Kidney (tissue), 13 donors: ENCODE measurements at regions not wholly inside any gene's neighbourhood (a gene's known extent, or its start where the extent isn't known, plus 50 kb on each side); places are given as distances from the start of the nearest gene placed in this dataset.

Experiments used
- DNase-seq, 5 donors: peaks; one replicate each; pipeline ENCODE4 v3.0.0-alpha.2; 2013 to 2020
- FAIRE-seq: peaks from 2 replicates; lab custom pipeline; 2012; peaks lifted over from hg19 to GRCh38; lab: Jason Lieb, UNC
- H3K27ac ChIP-seq, 2 donors: one replicate each; pipeline ENCODE4 v1.7.0; 2013; ENCODE audit warnings: low read depth in 2 of 2, low read length in 2 of 2, inconsistent platforms in 1 of 2
- H3K27me3 ChIP-seq: one replicate; pipeline ENCODE4 v1.7.1; 2013; ENCODE audit warnings: low read length, inconsistent platforms; ENCODE audit not compliant: control insufficient read depth, insufficient read depth
- H3K36me3 ChIP-seq, 3 donors: one replicate each; pipeline versions ENCODE4 v1.7.0 to v1.7.1; 2013; ENCODE audit warnings: low read length in 3 of 3, control low read depth in 1 of 3, inconsistent platforms in 1 of 3; ENCODE audit not compliant: insufficient read depth in 3 of 3, control insufficient read depth in 2 of 3
- H3K4me1 ChIP-seq, 3 donors: one replicate each; pipeline versions ENCODE4 v1.7.0 to v1.7.1; 2013; ENCODE audit warnings: low read length in 3 of 3, inconsistent platforms in 1 of 3, low read depth in 1 of 3; ENCODE audit not compliant: control insufficient read depth in 2 of 3, insufficient read depth in 2 of 3
- H3K4me3 ChIP-seq, 3 donors: one replicate each; pipeline versions ENCODE4 v1.7.0 to v1.8.1; 2013; ENCODE audit warnings: low read length in 3 of 3, control low read depth in 1 of 3, inconsistent platforms in 1 of 3
- H3K9ac ChIP-seq, 3 donors: one replicate each; pipeline versions ENCODE4 v1.7.0 to v1.7.1; 2013; ENCODE audit warnings: low read length in 3 of 3, control low read depth in 1 of 3, inconsistent platforms in 1 of 3
- H3K9me3 ChIP-seq, 3 donors: one replicate each; pipeline versions ENCODE4 v1.7.0 to v1.7.1; 2013; ENCODE audit warnings: low read length in 3 of 3, control low read depth in 1 of 3, inconsistent platforms in 1 of 3; ENCODE audit not compliant: control insufficient read depth in 2 of 3, insufficient read depth in 1 of 3
- CTCF ChIP-seq: IDR thresholded peaks from 3 replicates; pipeline ENCODE4 v1.5.1; 2012; ENCODE audit warnings: mild to moderate bottlenecking, moderate library complexity, borderline replicate concordance; ENCODE audit not compliant: insufficient read depth; ENCODE audit errors: extremely low read depth
- intact Hi-C: fragments of 100-400 bp; cut with DNase I; formaldehyde crosslinking; loops from one replicate; pipeline ENCODE4 v1.11.1; 2022
- donor health status: control.
- donor health status: control.
- donor health status: control.
- donor health status: control.
- donor health status: control.
- donor health status: DM: yes; HTN: yes; CAD: no.
- donor health status: Normal renal cell carcinoma (clear cell type).

GRCh38 chr20:22779878-22780277, 195.5 kb upstream of the FOXA2 start:
- DNase-seq, result no peak
- no peak overlapping the region for H3K27ac ChIP-seq
- no peaks in the 10 kb centered on the region for H3K27me3 ChIP-seq
- H3K9ac ChIP-seq, result no peak overlapping the region
- no peak overlapping the region for H3K4me3 ChIP-seq
- H3K9me3 ChIP-seq, result no peaks in the 10 kb centered on the region
- no peak for TF ChIP-seq CTCF
- FAIRE-seq, result no peak
- intact Hi-C loops, result no loop called here
- H3K36me3 ChIP-seq, result no peaks in the 10 kb centered on the region
- H3K4me1 ChIP-seq, result no peaks in the 10 kb centered on the region

DNA sequence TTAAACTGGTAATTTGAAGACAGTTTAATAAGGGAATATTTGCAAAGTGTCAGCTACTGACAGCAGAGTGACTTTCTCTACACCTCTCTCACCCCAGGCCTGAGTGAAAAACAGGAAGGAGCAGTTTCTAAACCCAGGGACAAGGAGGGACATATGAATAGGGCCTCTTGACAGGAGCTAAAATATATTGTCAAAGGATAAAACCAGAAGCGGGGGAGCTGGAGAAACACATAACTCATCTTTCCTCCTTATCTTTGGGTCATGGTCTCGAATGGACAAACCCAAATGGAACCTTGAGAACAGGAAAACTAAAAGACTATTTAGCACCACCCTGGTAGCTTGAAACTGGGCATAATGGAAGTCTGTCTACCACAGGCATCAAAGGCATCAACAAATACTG, 197.5 kb upstream of the FOXA2 start:
- no peak overlapping the region for H3K27ac ChIP-seq
- no peak for FAIRE-seq
- no peaks in the 10 kb centered on the region for H3K4me1 ChIP-seq
- intact Hi-C loops, result no loop called here
- no peak for DNase-seq
- H3K27me3 ChIP-seq, result no peaks in the 10 kb centered on the region
- H3K4me3 ChIP-seq, result no peak overlapping the region
- H3K9me3 ChIP-seq, result no peaks in the 10 kb centered on the region
- H3K9ac ChIP-seq, result no peak overlapping the region
- no peak for TF ChIP-seq CTCF
- H3K36me3 ChIP-seq, result no peaks in the 10 kb centered on the region

DNA sequence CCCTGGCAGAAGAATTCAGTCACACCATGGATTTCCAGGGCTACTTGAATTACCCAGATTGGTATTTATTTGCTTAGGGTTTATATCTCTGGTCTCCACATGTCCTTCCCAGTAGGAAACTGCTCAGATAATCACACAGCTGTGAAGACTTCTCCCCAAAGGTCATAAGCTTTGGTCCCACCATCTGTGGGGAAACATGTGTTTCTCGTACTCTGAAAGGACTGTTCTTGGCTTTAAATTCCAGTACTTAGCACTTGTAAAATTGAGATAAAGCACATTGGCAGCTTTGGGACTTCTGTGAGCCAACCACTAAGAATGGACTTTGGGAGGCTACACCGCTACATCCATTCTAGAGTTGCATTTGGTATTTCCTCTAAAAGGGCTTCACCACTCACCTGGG, 205.3 kb upstream of the FOXA2 start:
- Histone ChIP-seq H3K4me1 (no peaks in the 10 kb centered on the region), H3K27ac (no peak overlapping the region), H3K4me3 (no peak overlapping the region), H3K27me3 (no peaks in the 10 kb centered on the region), H3K36me3 (no peaks in the 10 kb centered on the region), H3K9ac (no peak overlapping the region), H3K9me3 (no peaks in the 10 kb centered on the region)
- DNase-seq (peak in 2 of 5 donors; percentile 46 to 85), FAIRE-seq (no peak)
- intact Hi-C loops, result no loop called here
- no peak for TF ChIP-seq CTCF

DNA sequence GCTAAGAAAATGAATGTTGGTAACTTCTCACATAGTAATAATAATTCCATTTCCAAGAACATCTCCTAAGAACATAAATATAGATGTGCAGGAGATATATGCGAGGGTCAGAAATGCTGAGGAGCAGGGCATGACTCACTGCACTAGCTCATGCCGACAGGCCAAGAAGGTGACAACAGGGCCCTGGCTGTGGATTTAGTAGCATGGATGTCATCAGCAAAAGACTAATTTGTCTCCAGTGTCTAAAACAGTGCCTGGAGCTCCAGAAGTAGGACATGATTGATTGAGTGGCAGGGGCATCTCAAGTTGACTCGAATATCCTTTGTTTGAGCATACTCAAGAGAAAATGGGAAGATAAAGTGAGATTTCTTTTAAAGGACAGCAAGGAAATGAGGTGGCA, 207.0 kb upstream of the FOXA2 start:
- intact Hi-C loops, result no loop called here
- Histone ChIP-seq H3K27me3 (no peaks in the 10 kb centered on the region), H3K4me1 (peaks cover 0 to 4% (median 0%) of the 10 kb centered on the region in 3 donors), H3K9me3 (no peaks in the 10 kb centered on the region), H3K27ac (no peak overlapping the region), H3K4me3 (no peak overlapping the region), H3K36me3 (no peaks in the 10 kb centered on the region), H3K9ac (no peak overlapping the region)
- no peak for TF ChIP-seq CTCF
- no peak for DNase-seq
- no peak for FAIRE-seq
